ENCODE measurements at regions not wholly inside any gene's neighbourhood (a gene's known extent, or its start where the extent isn't known, plus 50 kb on each side); places are given as distances from the start of the nearest gene placed in this dataset.
"Not testable (repeated sequence)": the region's sequence is repeated elsewhere in the genome, so short reads cannot be mapped to it uniquely, and the experiment has no call there.

DNA sequence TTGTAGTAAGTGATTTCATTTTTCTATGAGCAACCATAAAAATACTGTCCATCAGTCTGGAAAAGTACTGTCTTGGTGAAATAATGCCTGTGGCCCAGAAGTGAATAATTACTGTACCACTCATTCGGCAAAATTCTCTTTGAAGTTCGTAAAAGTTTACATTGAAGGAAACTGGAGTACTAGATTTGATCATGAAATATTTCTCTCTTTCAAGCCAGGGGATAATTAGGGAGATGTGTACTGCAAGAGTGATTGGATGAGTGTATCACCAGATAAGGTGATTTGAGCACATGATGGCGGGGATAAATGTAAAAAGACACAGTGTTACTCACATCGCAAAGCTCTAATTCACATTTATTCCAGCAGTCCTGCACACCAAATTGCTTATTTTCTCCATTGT, 883.2 kb upstream of the PIK3C3 start:
- Histone ChIP-seq H3K9me2 (replicated peaks; ENCODE audit: insufficient read depth, low read length) (0 out of 2 replicates have a peak, but pooled peaks cover 4% of the 10 kb centered on the region), H2AFZ (ENCODE audit: low read length) (no peak overlapping the region), H3K4me1 (ENCODE audit: low read length) (no peaks in the 10 kb centered on the region), H3K9ac (ENCODE audit: low read length) (no peak overlapping the region), H3K27me3 (ENCODE audit: low read length) (no peaks in the 10 kb centered on the region), H3K9me3 (ENCODE audit: low read length) (no peaks in the 10 kb centered on the region), H4K20me1 (ENCODE audit: insufficient read depth, low read depth, low read length) (no peaks in the 10 kb centered on the region), H3K36me3 (ENCODE audit: insufficient read depth, low read length) (no peaks in the 10 kb centered on the region), H3K27ac (ENCODE audit: low read length) (no peak overlapping the region), H3K4me2 (ENCODE audit: low read depth, low read length, poor library complexity, severe bottlenecking) (no peak overlapping the region), H3K79me2 (ENCODE audit: low read length) (no peaks in the 10 kb centered on the region), H3K4me3 (ENCODE audit: low read length) (no peak overlapping the region)
- no peak for DNase-seq

DNA sequence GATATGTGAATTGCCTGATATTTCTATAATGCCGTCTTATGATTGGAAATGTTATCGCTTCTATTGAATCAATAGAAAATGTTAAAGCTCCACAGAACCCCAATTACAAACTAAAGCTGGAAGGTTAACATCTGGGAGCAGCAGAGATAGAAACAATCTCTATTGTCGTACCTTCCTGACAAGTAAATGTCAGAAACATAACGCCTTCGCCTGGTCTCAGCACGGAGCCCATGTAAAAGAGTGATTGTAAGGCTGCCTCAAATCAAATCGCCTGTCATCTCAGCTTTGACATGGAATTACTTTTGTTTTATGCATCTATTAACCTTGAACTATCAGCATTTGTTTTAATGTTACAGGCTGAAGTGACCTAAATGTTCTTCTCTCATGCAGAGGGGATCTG, 885.9 kb upstream of the PIK3C3 start:
- H3K27me3 ChIP-seq (ENCODE audit: low read length), result no peaks in the 10 kb centered on the region
- no peak overlapping the region for H3K4me3 ChIP-seq (ENCODE audit: low read length)
- H3K4me1 ChIP-seq (ENCODE audit: low read length), result no peaks in the 10 kb centered on the region
- 0 out of 2 replicates have a peak, but pooled peaks cover 4% of the 10 kb centered on the region for H3K9me2 ChIP-seq (replicated peaks; ENCODE audit: insufficient read depth, low read length)
- no peak overlapping the region for H3K9ac ChIP-seq (ENCODE audit: low read length)
- no peak overlapping the region for H3K4me2 ChIP-seq (ENCODE audit: low read depth, low read length, poor library complexity, severe bottlenecking)
- no peaks in the 10 kb centered on the region for H4K20me1 ChIP-seq (ENCODE audit: insufficient read depth, low read depth, low read length)
- DNase-seq, result no peak
- H3K9me3 ChIP-seq (ENCODE audit: low read length), result no peaks in the 10 kb centered on the region
- no peak overlapping the region for H2AFZ ChIP-seq (ENCODE audit: low read length)
- no peak overlapping the region for H3K27ac ChIP-seq (ENCODE audit: low read length)
- no peaks in the 10 kb centered on the region for H3K79me2 ChIP-seq (ENCODE audit: low read length)
- no peaks in the 10 kb centered on the region for H3K36me3 ChIP-seq (ENCODE audit: insufficient read depth, low read length)

DNA sequence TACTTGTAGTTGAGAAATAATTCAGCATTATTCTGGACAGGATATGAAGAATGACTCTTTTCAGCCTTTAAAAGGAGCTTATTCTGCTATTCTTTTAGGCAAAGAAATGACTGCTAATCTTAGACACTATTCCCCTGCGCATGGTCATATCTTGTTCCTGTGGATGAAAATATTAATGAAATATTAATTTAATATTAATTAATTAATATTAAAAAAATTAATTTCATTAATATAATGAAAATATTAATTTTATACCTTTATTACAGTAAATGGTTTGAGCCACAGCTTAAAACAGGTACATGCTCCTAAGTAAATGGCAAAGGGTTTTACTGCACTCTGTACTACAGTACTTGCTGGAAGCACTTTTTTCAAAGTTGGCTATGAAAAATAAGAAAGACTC, 890.1 kb upstream of the PIK3C3 start:
- no peaks in the 10 kb centered on the region for H3K79me2 ChIP-seq (ENCODE audit: low read length)
- no peak overlapping the region for H2AFZ ChIP-seq (ENCODE audit: low read length)
- 0 out of 2 replicates have a peak, but pooled peaks cover 4% of the 10 kb centered on the region for H3K9me2 ChIP-seq (replicated peaks; ENCODE audit: insufficient read depth, low read length)
- H3K9me3 ChIP-seq (ENCODE audit: low read length), result no peaks in the 10 kb centered on the region
- H3K36me3 ChIP-seq (ENCODE audit: insufficient read depth, low read length), result no peaks in the 10 kb centered on the region
- no peaks in the 10 kb centered on the region for H3K27me3 ChIP-seq (ENCODE audit: low read length)
- no peak overlapping the region for H3K27ac ChIP-seq (ENCODE audit: low read length)
- no peaks in the 10 kb centered on the region for H3K4me1 ChIP-seq (ENCODE audit: low read length)
- no peak for DNase-seq
- H3K4me3 ChIP-seq (ENCODE audit: low read length), result no peak overlapping the region
- no peaks in the 10 kb centered on the region for H4K20me1 ChIP-seq (ENCODE audit: insufficient read depth, low read depth, low read length)
- no peak overlapping the region for H3K9ac ChIP-seq (ENCODE audit: low read length)
- H3K4me2 ChIP-seq (ENCODE audit: low read depth, low read length, poor library complexity, severe bottlenecking), result no peak overlapping the region

DNA sequence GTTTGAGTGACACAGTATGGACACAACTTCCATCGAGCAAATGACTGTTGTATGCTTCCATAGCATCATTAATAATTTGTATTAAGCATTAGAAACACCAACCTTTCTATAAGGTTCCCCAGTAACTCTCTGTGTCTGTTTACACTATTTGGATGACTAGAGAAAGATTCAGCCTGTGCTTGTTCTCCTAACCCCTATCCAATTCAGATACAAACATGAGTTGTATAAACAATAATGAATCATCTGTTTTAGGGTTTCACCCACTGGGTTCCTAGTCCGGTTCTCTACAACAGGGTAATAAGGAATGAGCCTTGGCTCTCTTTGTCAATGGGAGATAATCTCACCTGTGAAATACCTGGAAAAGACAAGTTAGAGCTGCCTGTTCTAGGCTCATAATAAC, 894.1 kb upstream of the PIK3C3 start:
- no peak overlapping the region for H2AFZ ChIP-seq (ENCODE audit: low read length)
- no peaks in the 10 kb centered on the region for H3K9me3 ChIP-seq (ENCODE audit: low read length)
- no peak for DNase-seq
- no peak overlapping the region for H3K9ac ChIP-seq (ENCODE audit: low read length)
- no peak overlapping the region for H3K4me2 ChIP-seq (ENCODE audit: low read depth, low read length, poor library complexity, severe bottlenecking)
- H3K4me3 ChIP-seq (ENCODE audit: low read length), result no peak overlapping the region
- H4K20me1 ChIP-seq (ENCODE audit: insufficient read depth, low read depth, low read length), result no peaks in the 10 kb centered on the region
- H3K4me1 ChIP-seq (ENCODE audit: low read length), result no peaks in the 10 kb centered on the region
- no peaks in the 10 kb centered on the region for H3K9me2 ChIP-seq (replicated peaks; ENCODE audit: insufficient read depth, low read length)
- no peak overlapping the region for H3K27ac ChIP-seq (ENCODE audit: low read length)
- no peaks in the 10 kb centered on the region for H3K79me2 ChIP-seq (ENCODE audit: low read length)
- H3K36me3 ChIP-seq (ENCODE audit: insufficient read depth, low read length), result no peaks in the 10 kb centered on the region
- no peaks in the 10 kb centered on the region for H3K27me3 ChIP-seq (ENCODE audit: low read length)

DNA sequence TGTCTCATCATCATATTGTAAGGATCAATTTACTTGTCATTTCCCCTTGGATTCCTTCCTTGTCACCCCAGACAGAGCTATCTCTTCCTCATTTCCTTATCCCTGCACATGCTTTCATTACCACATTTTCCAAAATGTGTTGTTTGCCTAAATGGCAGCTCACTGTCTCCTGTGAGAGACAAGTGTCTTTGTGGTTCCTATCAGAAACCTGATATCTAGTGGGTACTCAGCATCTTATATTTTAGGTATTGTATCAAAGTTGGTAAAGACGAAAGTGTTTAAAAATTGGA, 896.0 kb upstream of the PIK3C3 start:
- no peaks in the 10 kb centered on the region for H3K79me2 ChIP-seq (ENCODE audit: low read length)

DNA sequence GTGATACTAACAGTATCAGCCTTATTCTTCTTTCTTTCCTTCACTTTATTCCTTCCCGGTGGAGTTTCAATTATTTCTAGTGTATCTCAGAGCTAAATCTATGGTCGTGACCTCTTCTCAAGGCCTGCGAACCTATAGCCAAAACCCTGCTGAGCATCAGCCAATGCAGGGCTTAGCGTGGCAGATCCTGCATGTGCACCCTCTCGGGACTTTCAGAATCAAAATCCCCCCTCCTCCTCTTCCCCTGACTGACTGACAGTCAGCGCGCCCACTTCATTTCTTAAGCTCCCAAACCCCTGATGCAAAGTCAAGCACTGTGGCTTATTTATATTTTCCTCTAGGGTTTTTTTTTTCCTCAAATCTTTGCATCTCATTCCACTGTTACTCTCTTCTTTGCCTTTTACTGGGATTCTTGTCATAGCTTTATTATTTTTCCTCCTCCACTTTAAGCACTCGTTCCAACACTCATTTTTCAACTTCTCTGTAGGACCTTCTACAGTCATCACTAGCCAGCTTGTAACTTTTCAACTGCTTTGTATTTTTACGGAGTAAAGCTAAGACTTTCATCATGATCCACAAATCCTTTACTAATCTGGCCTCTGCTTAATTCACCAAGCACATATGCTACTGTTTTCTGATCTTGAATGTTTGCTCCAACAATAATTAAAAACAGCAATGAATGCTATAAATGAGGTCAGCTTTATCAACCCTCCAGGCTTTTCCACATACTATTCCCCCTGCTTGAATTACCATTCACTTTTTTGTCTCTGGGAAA, 896.5 kb upstream of the PIK3C3 start:
- Histone ChIP-seq H3K27ac (ENCODE audit: low read length) (no peak overlapping the region), H3K79me2 (ENCODE audit: low read length) (no peaks in the 10 kb centered on the region), H2AFZ (ENCODE audit: low read length) (no peak overlapping the region), H3K4me1 (ENCODE audit: low read length) (no peaks in the 10 kb centered on the region), H3K4me2 (ENCODE audit: low read depth, low read length, poor library complexity, severe bottlenecking) (no peak overlapping the region), H3K9me2 (replicated peaks; ENCODE audit: insufficient read depth, low read length) (no peaks in the 10 kb centered on the region), H4K20me1 (ENCODE audit: insufficient read depth, low read depth, low read length) (no peaks in the 10 kb centered on the region), H3K27me3 (ENCODE audit: low read length) (no peaks in the 10 kb centered on the region), H3K9me3 (ENCODE audit: low read length) (no peaks in the 10 kb centered on the region), H3K9ac (ENCODE audit: low read length) (no peak overlapping the region), H3K36me3 (ENCODE audit: insufficient read depth, low read length) (no peaks in the 10 kb centered on the region), H3K4me3 (ENCODE audit: low read length) (no peak overlapping the region)
- no peak for DNase-seq

More for the DNA sequence above, 896.0 kb upstream of the PIK3C3 start:
- no peak overlapping the region for H3K9ac ChIP-seq (ENCODE audit: low read length)
- H3K4me2 ChIP-seq (ENCODE audit: low read depth, low read length, poor library complexity, severe bottlenecking), result no peak overlapping the region
- no peak for DNase-seq
- no peaks in the 10 kb centered on the region for H3K36me3 ChIP-seq (ENCODE audit: insufficient read depth, low read length)
- no peaks in the 10 kb centered on the region for H3K9me2 ChIP-seq (replicated peaks; ENCODE audit: insufficient read depth, low read length)
- H2AFZ ChIP-seq (ENCODE audit: low read length), result no peak overlapping the region
- no peaks in the 10 kb centered on the region for H3K27me3 ChIP-seq (ENCODE audit: low read length)
- H3K4me3 ChIP-seq (ENCODE audit: low read length), result no peak overlapping the region
- H3K27ac ChIP-seq (ENCODE audit: low read length), result no peak overlapping the region
- H3K4me1 ChIP-seq (ENCODE audit: low read length), result no peaks in the 10 kb centered on the region
- H4K20me1 ChIP-seq (ENCODE audit: insufficient read depth, low read depth, low read length), result no peaks in the 10 kb centered on the region
- H3K9me3 ChIP-seq (ENCODE audit: low read length), result no peaks in the 10 kb centered on the region

DNA sequence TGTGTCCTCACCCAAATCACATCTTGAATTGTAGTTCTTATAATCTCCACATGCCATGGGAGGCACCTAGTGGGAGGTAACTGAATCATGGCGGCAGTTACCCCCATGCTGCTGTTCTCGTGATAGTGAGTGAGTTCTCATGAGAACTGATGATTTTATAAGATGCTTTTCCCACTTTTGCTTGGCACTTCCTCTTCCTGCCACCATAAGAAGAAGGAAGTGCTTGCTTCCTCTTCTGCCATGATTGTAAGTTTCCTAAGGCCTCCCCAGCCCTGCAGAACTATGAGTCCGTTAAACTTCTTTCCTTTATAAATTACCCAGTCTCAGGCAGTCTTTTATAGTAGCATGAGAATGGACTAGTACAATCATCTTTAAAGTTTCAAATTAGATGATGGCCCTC, 902.4 kb upstream of the PIK3C3 start:
- Histone ChIP-seq H3K36me3 (ENCODE audit: insufficient read depth, low read length) (no peaks in the 10 kb centered on the region), H3K9me2 (replicated peaks; ENCODE audit: insufficient read depth, low read length) (no peaks in the 10 kb centered on the region), H4K20me1 (ENCODE audit: insufficient read depth, low read depth, low read length) (no peaks in the 10 kb centered on the region), H3K27ac (ENCODE audit: low read length) (no peak overlapping the region), H3K9ac (ENCODE audit: low read length) (no peak overlapping the region), H3K4me1 (ENCODE audit: low read length) (peaks cover 5% of the 10 kb centered on the region), H3K27me3 (ENCODE audit: low read length) (no peaks in the 10 kb centered on the region), H3K4me2 (ENCODE audit: low read depth, low read length, poor library complexity, severe bottlenecking) (no peak overlapping the region), H3K9me3 (ENCODE audit: low read length) (no peaks in the 10 kb centered on the region), H3K4me3 (ENCODE audit: low read length) (no peak overlapping the region), H3K79me2 (ENCODE audit: low read length) (no peaks in the 10 kb centered on the region), H2AFZ (ENCODE audit: low read length) (no peak overlapping the region)
- DNase-seq, result no peak

DNA sequence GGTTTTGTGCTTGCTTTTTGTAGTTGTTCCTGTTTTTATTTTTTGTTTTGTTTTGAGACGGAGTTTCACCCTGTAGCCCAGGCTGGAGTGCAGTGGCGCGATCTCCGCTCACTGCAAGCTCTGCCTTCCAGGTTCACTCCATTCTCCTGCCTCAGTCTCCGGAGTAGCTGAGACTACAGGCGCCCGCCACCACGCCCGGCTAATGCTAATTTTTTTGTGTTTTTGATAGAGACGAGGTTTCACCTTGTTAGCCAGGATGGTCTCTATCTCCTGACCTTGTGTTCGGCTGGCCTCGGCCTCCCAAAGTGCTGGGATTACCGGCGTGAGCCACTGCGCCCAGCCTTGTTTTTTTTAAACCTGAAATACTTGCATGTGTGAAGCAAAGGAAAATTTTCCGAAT, 908.8 kb upstream of the PIK3C3 start:
- not testable (repeated sequence) for H3K4me3 ChIP-seq (ENCODE audit: low read length); H3K36me3 ChIP-seq (ENCODE audit: insufficient read depth, low read length); H3K79me2 ChIP-seq (ENCODE audit: low read length); H3K27me3 ChIP-seq (ENCODE audit: low read length); H3K27ac ChIP-seq (ENCODE audit: low read length); H4K20me1 ChIP-seq (ENCODE audit: insufficient read depth, low read depth, low read length); H3K4me2 ChIP-seq (ENCODE audit: low read depth, low read length, poor library complexity, severe bottlenecking); H3K4me1 ChIP-seq (ENCODE audit: low read length); H2AFZ ChIP-seq (ENCODE audit: low read length); H3K9ac ChIP-seq (ENCODE audit: low read length); DNase-seq; H3K9me2 ChIP-seq (replicated peaks; ENCODE audit: insufficient read depth, low read length); H3K9me3 ChIP-seq (ENCODE audit: low read length)

DNA sequence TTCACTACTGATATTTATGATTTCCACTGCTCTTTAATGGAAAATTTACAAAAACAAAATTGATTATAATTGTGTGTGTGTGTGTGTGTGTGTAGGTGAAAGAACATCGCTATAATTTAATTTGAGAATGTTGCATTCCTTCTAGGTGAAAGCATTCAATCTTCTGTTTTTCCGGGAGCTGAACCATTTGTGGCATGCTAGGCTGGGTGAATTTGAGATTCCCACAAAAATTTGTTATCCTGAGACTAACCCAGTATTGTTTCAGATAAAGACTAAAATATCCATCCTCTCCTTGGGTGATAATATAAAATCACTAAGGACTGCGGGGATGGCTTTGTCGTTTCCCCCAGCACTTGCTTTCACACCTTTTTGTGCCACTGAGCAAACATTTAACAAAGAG, 911.2 kb upstream of the PIK3C3 start:
- Histone ChIP-seq H3K79me2 (ENCODE audit: low read length) (no peaks in the 10 kb centered on the region), H3K27me3 (ENCODE audit: low read length) (no peaks in the 10 kb centered on the region), H3K9ac (ENCODE audit: low read length) (no peak overlapping the region), H3K9me2 (replicated peaks; ENCODE audit: insufficient read depth, low read length) (no peaks in the 10 kb centered on the region), H3K27ac (ENCODE audit: low read length) (no peak overlapping the region), H3K4me2 (ENCODE audit: low read depth, low read length, poor library complexity, severe bottlenecking) (no peak overlapping the region), H2AFZ (ENCODE audit: low read length) (no peak overlapping the region), H3K36me3 (ENCODE audit: insufficient read depth, low read length) (no peaks in the 10 kb centered on the region), H3K9me3 (ENCODE audit: low read length) (no peaks in the 10 kb centered on the region), H3K4me1 (ENCODE audit: low read length) (peaks cover 14% of the 10 kb centered on the region), H3K4me3 (ENCODE audit: low read length) (no peak overlapping the region), H4K20me1 (ENCODE audit: insufficient read depth, low read depth, low read length) (no peaks in the 10 kb centered on the region)
- no peak for DNase-seq

Measured in Karpas-422 (cell line).